ENCODE measurements at regions not wholly inside any gene's neighbourhood (a gene's known extent, or its start where the extent isn't known, plus 50 kb on each side); places are given as distances from the start of the nearest gene placed in this dataset.

- H3K4me1 Mint-ChIP-seq: peaks cover 15% of the 10 kb centered on the region
- TF ChIP-seq RORB (CRISPR knock-in tag; IDR thresholded peaks at IDR 0.05) (no peak), USF1 (CRISPR knock-in tag; IDR thresholded peaks at IDR 0.05) (no peak), SMAD3 (CRISPR knock-in tag; IDR thresholded peaks at IDR 0.05; ENCODE audit: borderline replicate concordance) (no peak), PREB (CRISPR knock-in tag; IDR thresholded peaks at IDR 0.05; ENCODE audit: borderline replicate concordance) (no peak), ZMAT4 (CRISPR knock-in tag; IDR thresholded peaks at IDR 0.05) (no peak), TP53 (CRISPR knock-in tag; IDR thresholded peaks at IDR 0.05) (no peak), ZNF396 (CRISPR knock-in tag; IDR thresholded peaks at IDR 0.05; ENCODE audit: borderline replicate concordance) (no peak)
- CTCF ChIA-PET: no interaction called here
- no peak overlapping the region for H3K27ac Mint-ChIP-seq
- 0 out of 2 replicates have a peak, but pooled peaks cover 6% of the 10 kb centered on the region for H3K9me3 Mint-ChIP-seq
- ATAC-seq (no peak), DNase-seq (ENCODE audit: low spot score) (no peak)
- H3K4me3 Mint-ChIP-seq: no peak overlapping the region
- H3K36me3 Mint-ChIP-seq: no peaks in the 10 kb centered on the region
- POLR2A ChIA-PET: no interaction called here
- no peaks in the 10 kb centered on the region for H3K27me3 Mint-ChIP-seq (ENCODE audit: low read depth)
These were observed 1208.0 kb downstream of the SORCS1 start for GRCh38 chr10:105956550-105956949.

- Mint-ChIP-seq H3K9me3 (0 out of 2 replicates have a peak, but pooled peaks cover 6% of the 10 kb centered on the region), H3K4me3 (no peak overlapping the region), H3K4me1 (peaks cover 23% of the 10 kb centered on the region), H3K27ac (no peak overlapping the region), H3K27me3 (ENCODE audit: low read depth) (no peaks in the 10 kb centered on the region), H3K36me3 (no peaks in the 10 kb centered on the region)
- DNase-seq (ENCODE audit: low spot score): no peak
- no peak for ATAC-seq
- ChIA-PET POLR2A (no interaction called here), CTCF (interaction anchor here (0.7 kb wide), 1 partner anchor 890 kb away, joined by 5 read pairs; no protein-coding TSS in a partner anchor)
- TF ChIP-seq ETV6 (CRISPR knock-in tag; IDR thresholded peaks at IDR 0.05): no peak
- no peak for TF ChIP-seq E2F4 (CRISPR knock-in tag; IDR thresholded peaks at IDR 0.05; ENCODE audit: borderline replicate concordance, low read depth)
- TF ChIP-seq ZNF425 (CRISPR knock-in tag; conservative IDR thresholded peaks at IDR 0.05): no peak
- no peak for TF ChIP-seq JAZF1 (CRISPR knock-in tag; IDR thresholded peaks at IDR 0.05)
- TF ChIP-seq TEAD1 (CRISPR knock-in tag; IDR thresholded peaks at IDR 0.05): no peak
- TF ChIP-seq NFYB (CRISPR knock-in tag; conservative IDR thresholded peaks at IDR 0.05; ENCODE audit: low read depth): no peak
- TF ChIP-seq NR1H2 (CRISPR knock-in tag; IDR thresholded peaks at IDR 0.05): no peak
- TF ChIP-seq OVOL2 (CRISPR knock-in tag; IDR thresholded peaks at IDR 0.05; ENCODE audit: borderline replicate concordance): no peak
- TF ChIP-seq AFF4 (CRISPR knock-in tag; IDR thresholded peaks at IDR 0.05; ENCODE audit: borderline replicate concordance): no peak
- TF ChIP-seq ZNF138 (CRISPR knock-in tag; conservative IDR thresholded peaks at IDR 0.05): no peak
- TF ChIP-seq JUN (CRISPR knock-in tag; IDR thresholded peaks at IDR 0.05): no peak
- TF ChIP-seq PRRX2 (CRISPR knock-in tag; IDR thresholded peaks at IDR 0.05): no peak
- no peak for TF ChIP-seq ZNF532 (CRISPR knock-in tag; IDR thresholded peaks at IDR 0.05; ENCODE audit: borderline replicate concordance)
- no peak for TF ChIP-seq MXD4 (CRISPR knock-in tag; IDR thresholded peaks at IDR 0.05; ENCODE audit: borderline replicate concordance)
- TF ChIP-seq TCF7 (CRISPR knock-in tag; IDR thresholded peaks at IDR 0.05; ENCODE audit: low read depth): no peak
These were observed 1210.6 kb downstream of the SORCS1 start for GRCh38 chr10:105953861-105954260.
